Common myeloid progenitor, CD34-positive (primary cell): ENCODE measurements at regions not wholly inside any gene's neighbourhood (a gene's known extent, or its start where the extent isn't known, plus 50 kb on each side); places are given as distances from the start of the nearest gene placed in this dataset.

ENCODE experiments used
- CTCF ChIA-PET: fragments of 350-600 bp; sonication (Branson Sonifier 250); formaldehyde crosslinking; loops from one replicate; lab custom pipeline; 2021; ENCODE audit warnings: antibody characterized with exemption; lab: Charles Lee
- POLR2A ChIA-PET: fragments of 350-600 bp; sonication (Branson Sonifier 250); formaldehyde crosslinking; loops from one replicate; lab custom pipeline; 2021; ENCODE audit warnings: antibody characterized with exemption; lab: Charles Lee
- DNase-seq, 3 donors: peaks; one replicate each; pipeline versions ENCODE4 v3.0.0 to v3.0.0-alpha.2; 2013
- H3K27ac ChIP-seq, 2 experiments: 1 replicate in 1 of 2; 2 replicates in 1 of 2; pipeline ENCODE4 v1.7.0; 2013; ENCODE audit warnings: inconsistent platforms in 2 of 2, low read length in 2 of 2, mild to moderate bottlenecking in 2 of 2, low read depth in 1 of 2, moderate library complexity in 1 of 2; ENCODE audit not compliant: severe bottlenecking in 2 of 2, insufficient read depth in 1 of 2, poor library complexity in 1 of 2
- H3K27me3 ChIP-seq, 5 experiments: replicated peaks in 2 of 5; 1 replicate in 3 of 5; 2 replicates in 2 of 5; pipeline versions ENCODE4 v1.6.1 to v1.7.0; 2013; ENCODE audit warnings: low read length in 4 of 5, mild to moderate bottlenecking in 2 of 5, moderate library complexity in 2 of 5, inconsistent platforms in 1 of 5; ENCODE audit not compliant: insufficient read depth in 5 of 5, control insufficient read depth in 4 of 5
- H3K36me3 ChIP-seq, 4 experiments: 1 replicate in 2 of 4; 2 replicates in 2 of 4; pipeline versions ENCODE4 v1.6.1 to v1.7.0; 2013; ENCODE audit warnings: low read length in 3 of 4, control low read depth in 1 of 4, mild to moderate bottlenecking in 1 of 4; ENCODE audit not compliant: control insufficient read depth in 4 of 4, insufficient read depth in 4 of 4
- H3K4me1 ChIP-seq, 4 experiments: 1 replicate in 3 of 4; 2 replicates in 1 of 4; pipeline versions ENCODE4 v1.6.1 to v1.7.1; 2013; ENCODE audit warnings: low read length in 3 of 4, mild to moderate bottlenecking in 3 of 4, control low read depth in 1 of 4, inconsistent platforms in 1 of 4, moderate library complexity in 1 of 4; ENCODE audit not compliant: control insufficient read depth in 4 of 4, insufficient read depth in 4 of 4; ENCODE audit errors: control extremely low read depth in 1 of 4
- H3K4me3 ChIP-seq, 7 experiments: 1 replicate in 4 of 7; 2 replicates in 3 of 7; pipeline versions ENCODE4 v1.5.1 to v1.7.0; 2013; ENCODE audit warnings: mild to moderate bottlenecking in 7 of 7, low read length in 6 of 7, moderate library complexity in 6 of 7, inconsistent platforms in 2 of 7, low read depth in 2 of 7, control low read depth in 1 of 7; ENCODE audit not compliant: insufficient read depth in 4 of 7, control insufficient read depth in 1 of 7; ENCODE audit errors: extremely low read depth in 1 of 7
- H3K9me3 ChIP-seq, 5 experiments: 1 replicate in 4 of 5; 2 replicates in 1 of 5; pipeline versions ENCODE4 v1.6.1 to v1.7.1; 2013; ENCODE audit warnings: low read length in 4 of 5, mild to moderate bottlenecking in 2 of 5, inconsistent platforms in 1 of 5, low read depth in 1 of 5, moderate library complexity in 1 of 5; ENCODE audit not compliant: control insufficient read depth in 4 of 5, insufficient read depth in 2 of 5; ENCODE audit errors: control extremely low read depth in 1 of 5
- WGBS: methylation state at CpG from one replicate; pipeline ENCODE4 v1.1.5; 2013; ENCODE audit not compliant: insufficient coverage; 5-methylcytosine and 5-hydroxymethylcytosine counted together

DNA sequence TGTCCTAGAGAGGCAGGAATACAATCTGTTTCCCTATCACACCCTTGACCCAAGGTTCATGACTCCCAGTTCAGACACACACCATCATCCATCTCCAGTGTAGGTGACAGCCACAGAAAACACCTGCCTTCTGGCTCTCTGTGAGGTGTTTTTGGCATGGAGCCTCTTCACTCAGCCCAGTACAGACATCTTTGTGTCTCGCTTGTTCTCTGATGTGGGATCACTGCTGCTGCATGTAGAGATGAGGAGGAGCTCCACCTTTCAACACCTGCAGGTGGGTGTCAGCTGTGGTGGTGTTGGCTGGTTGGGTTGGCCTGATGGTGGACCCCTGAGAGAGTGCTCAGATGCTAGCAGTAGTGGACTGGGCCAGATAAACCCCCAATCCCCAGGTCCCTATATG is 916.7 kb upstream of the B3GALT2 start:
- POLR2A ChIA-PET = no interaction called here
- WGBS = 80% methylated on average over 1 of the region's 1 CpG
- Histone ChIP-seq H3K27me3 (no peaks in the 10 kb centered on the region), H3K9me3 (no peaks in the 10 kb centered on the region), H3K27ac (no peak overlapping the region), H3K36me3 (no peaks in the 10 kb centered on the region), H3K4me3 (no peak overlapping the region), H3K4me1 (no peaks in the 10 kb centered on the region)
- DNase-seq = no peak
- CTCF ChIA-PET = interaction anchor here (0.8 kb wide), 1 partner anchor 11 kb away, joined by 3 read pairs; no protein-coding TSS in a partner anchor

DNA sequence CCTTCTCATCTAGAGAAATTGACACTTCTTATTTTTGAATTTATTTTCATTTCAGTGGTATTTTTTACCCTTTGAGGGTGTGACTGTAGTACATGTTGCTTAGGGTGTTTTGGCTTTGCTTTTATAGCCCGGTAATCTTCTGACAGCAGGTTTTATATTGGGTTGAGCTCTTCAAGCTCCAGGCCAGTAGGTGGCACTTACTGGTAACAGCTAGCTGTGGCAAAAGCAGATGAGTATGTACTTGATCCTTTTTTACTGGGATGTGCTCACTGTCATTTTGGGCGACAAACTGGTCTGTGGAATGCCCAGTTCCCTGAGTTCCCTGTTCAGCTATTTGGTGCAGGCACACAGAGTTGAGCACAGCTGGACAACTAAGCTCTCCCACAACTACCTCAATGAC is 916.2 kb upstream of the B3GALT2 start:
- ChIA-PET CTCF (no interaction called here), POLR2A (no interaction called here)
- no peak overlapping the region for H3K27ac ChIP-seq
- H3K9me3 ChIP-seq = no peaks in the 10 kb centered on the region
- DNase-seq = no peak
- no peaks in the 10 kb centered on the region for H3K36me3 ChIP-seq
- H3K4me1 ChIP-seq = no peaks in the 10 kb centered on the region
- no peak overlapping the region for H3K4me3 ChIP-seq
- no peaks in the 10 kb centered on the region for H3K27me3 ChIP-seq
- WGBS = 92% methylated on average over 2 of the region's 2 CpGs

DNA sequence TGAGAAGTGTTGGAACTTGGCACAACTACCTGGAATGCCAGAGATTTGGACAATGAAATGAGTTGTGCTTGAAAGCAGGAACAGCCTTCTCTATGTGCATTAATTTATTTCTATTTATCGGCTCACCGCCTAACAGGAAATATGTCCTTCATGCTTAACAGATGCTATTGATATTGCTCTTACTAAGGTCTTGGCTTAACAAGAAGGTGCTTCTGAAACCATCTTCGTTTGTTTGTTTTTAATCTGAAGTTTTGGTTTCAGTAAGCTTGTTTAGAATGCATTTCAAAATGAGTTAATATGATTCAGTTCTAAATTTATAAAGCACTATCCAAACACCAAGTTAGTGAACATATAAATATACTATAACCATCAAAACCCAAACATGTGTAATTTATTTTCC is 898.3 kb upstream of the B3GALT2 start:
- no peak for DNase-seq
- no peaks in the 10 kb centered on the region for H3K4me1 ChIP-seq
- no peaks in the 10 kb centered on the region for H3K9me3 ChIP-seq
- no peaks in the 10 kb centered on the region for H3K27me3 ChIP-seq
- no peaks in the 10 kb centered on the region for H3K36me3 ChIP-seq
- H3K4me3 ChIP-seq = no peak overlapping the region
- ChIA-PET CTCF (interaction anchor here (1.0 kb wide), 1 partner anchor 49 kb away, joined by 3 read pairs; no protein-coding TSS in a partner anchor), POLR2A (no interaction called here)
- H3K27ac ChIP-seq = no peak overlapping the region
- no CpG with 5 or more reads among the region's 3 CpGs for WGBS

DNA sequence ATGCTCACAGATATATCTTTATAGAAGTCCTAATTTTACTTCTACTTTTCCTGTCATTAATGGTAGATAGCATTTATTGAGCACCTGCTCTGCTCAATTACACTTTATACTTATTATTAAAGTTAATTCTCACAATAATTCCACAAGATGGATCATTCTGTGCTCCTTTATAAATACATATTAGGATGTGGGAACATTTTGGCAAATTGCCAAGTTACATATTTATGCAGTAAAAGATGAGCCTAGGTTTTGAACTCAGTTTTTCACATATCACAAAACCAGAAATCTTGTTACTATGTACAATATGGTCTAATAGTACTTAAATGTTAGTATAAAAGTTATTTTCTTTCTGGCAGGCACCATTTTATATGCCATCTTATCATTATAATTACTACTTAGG is 895.0 kb upstream of the B3GALT2 start:
- CTCF ChIA-PET = no interaction called here
- no peaks in the 10 kb centered on the region for H3K36me3 ChIP-seq
- H3K27ac ChIP-seq = no peak overlapping the region
- POLR2A ChIA-PET = no interaction called here
- H3K4me1 ChIP-seq = no peaks in the 10 kb centered on the region
- H3K4me3 ChIP-seq = no peak overlapping the region
- no peaks in the 10 kb centered on the region for H3K27me3 ChIP-seq
- DNase-seq = no peak
- peaks cover 0 to 3% (median 0%) of the 10 kb centered on the region in 5 experiments for H3K9me3 ChIP-seq

DNA sequence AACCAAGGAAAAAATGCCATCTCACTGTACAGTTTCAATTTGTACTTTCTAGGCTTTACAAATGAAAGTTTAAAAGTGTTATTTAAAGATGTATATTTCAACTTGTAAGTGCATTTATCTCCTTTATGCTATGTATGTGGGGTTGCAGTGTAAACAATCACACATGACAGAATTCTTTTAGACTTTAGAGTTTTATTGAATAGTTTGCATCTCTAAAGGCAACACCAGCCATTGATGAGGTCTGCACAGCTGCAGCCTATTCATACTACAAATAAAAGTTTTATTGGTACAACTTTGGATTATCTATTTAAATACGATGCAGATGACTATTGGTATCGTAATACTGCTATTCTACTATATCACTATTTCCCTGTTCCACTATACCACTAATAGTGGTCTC is 894.4 kb upstream of the B3GALT2 start:
- no CpG with 5 or more reads among the region's 2 CpGs for WGBS
- POLR2A ChIA-PET = no interaction called here

DNA sequence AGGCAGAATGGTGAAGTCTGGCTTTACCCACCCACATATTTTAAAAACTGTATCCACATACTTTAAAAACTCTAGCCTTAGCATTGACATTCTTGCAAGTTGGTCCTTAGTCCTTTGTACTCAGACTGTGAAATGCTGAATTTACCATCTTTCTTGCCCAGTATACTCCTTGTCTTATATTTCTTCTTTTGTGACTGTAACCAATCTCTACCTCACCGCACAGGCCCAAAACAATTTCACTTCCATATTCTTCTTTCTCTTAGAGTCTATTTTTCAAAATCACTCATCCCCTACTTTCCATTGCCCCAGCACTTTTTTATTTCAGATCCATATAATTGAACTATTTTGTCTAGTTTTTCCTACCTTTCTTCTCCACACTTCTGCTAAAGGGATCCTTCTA is 892.4 kb upstream of the B3GALT2 start:
- no peaks in the 10 kb centered on the region for H3K4me1 ChIP-seq
- no peaks in the 10 kb centered on the region for H3K27me3 ChIP-seq
- no peak overlapping the region for H3K4me3 ChIP-seq
- WGBS = 100% methylated on average over 1 of the region's 1 CpG
- DNase-seq = no peak
- peaks cover 0 to 6% (median 0%) of the 10 kb centered on the region in 5 experiments for H3K9me3 ChIP-seq
- H3K27ac ChIP-seq = no peak overlapping the region
- ChIA-PET POLR2A (no interaction called here), CTCF (no interaction called here)
- no peaks in the 10 kb centered on the region for H3K36me3 ChIP-seq

More for the DNA sequence above, 894.4 kb upstream of the B3GALT2 start:
- Histone ChIP-seq H3K27me3 (no peaks in the 10 kb centered on the region), H3K4me3 (no peak overlapping the region), H3K4me1 (no peaks in the 10 kb centered on the region), H3K36me3 (no peaks in the 10 kb centered on the region), H3K9me3 (peaks cover 0 to 6% (median 0%) of the 10 kb centered on the region in 5 experiments), H3K27ac (no peak overlapping the region)
- no peak for DNase-seq
- CTCF ChIA-PET = no interaction called here

DNA sequence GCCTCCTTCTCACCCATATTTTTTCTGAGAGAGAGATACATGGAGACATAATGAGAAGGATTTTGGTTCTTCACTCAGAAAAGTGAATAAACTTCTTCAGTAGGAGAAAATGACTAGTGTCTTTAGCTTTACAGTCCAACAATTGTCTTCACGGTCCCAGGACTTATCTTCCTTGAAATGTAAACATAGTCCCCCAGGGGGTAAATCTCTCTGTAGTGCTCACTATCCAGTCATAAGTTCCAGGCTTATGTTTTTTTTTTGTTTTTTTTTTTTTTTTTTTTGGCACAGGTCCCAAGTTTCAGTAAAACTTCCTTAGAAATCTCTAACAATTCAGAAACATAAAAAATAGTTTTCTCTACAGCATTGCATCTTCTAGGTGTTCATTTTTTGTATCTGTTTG is 890.2 kb upstream of the B3GALT2 start:
- Histone ChIP-seq H3K36me3 (no peaks in the 10 kb centered on the region), H3K4me3 (no peak overlapping the region), H3K9me3 (peaks cover 0 to 6% (median 0%) of the 10 kb centered on the region in 5 experiments), H3K27me3 (no peaks in the 10 kb centered on the region), H3K4me1 (no peaks in the 10 kb centered on the region), H3K27ac (no peak overlapping the region)
- 100% methylated on average over 1 of the region's 1 CpG for WGBS
- no peak for DNase-seq
- ChIA-PET POLR2A (no interaction called here), CTCF (no interaction called here)
